Lower lobe of right lung (tissue), 2 donors: ENCODE measurements at regions not wholly inside any gene's neighbourhood (a gene's known extent, or its start where the extent isn't known, plus 50 kb on each side); places are given as distances from the start of the nearest gene placed in this dataset.
"Not testable (repeated sequence)": the region's sequence is repeated elsewhere in the genome, so short reads cannot be mapped to it uniquely, and the experiment has no call there.

ENCODE experiments used
- ATAC-seq, 2 donors: fragments of 200-7000 bp; cut with Tn5 transposase; one replicate each; pipeline ENCODE4 v1.9.1; 2020 to 2022; ENCODE audit warnings: mild to moderate bottlenecking in 2 of 2, moderate library complexity in 2 of 2
- DNase-seq: peaks from one replicate; pipeline ENCODE4 v3.0.0-alpha.2; 2020
- H3K27ac ChIP-seq: fragments of 200-600 bp; one replicate; pipeline ENCODE4 v1.8.0; 2022
- H3K27me3 ChIP-seq: fragments of 200-600 bp; one replicate; pipeline ENCODE4 v1.8.0; 2022; ENCODE audit warnings: low read depth
- H3K36me3 ChIP-seq: fragments of 200-600 bp; one replicate; pipeline ENCODE4 v1.8.0; 2022; ENCODE audit warnings: mild to moderate bottlenecking
- H3K4me1 ChIP-seq: fragments of 200-600 bp; one replicate; pipeline ENCODE4 v1.8.0; 2022
- H3K4me3 ChIP-seq: fragments of 200-600 bp; one replicate; pipeline ENCODE4 v1.8.0; 2022; ENCODE audit warnings: mild to moderate bottlenecking
- H3K9me3 ChIP-seq: fragments of 200-600 bp; one replicate; pipeline ENCODE4 v1.8.0; 2022
- CTCF ChIP-seq: fragments of 200-600 bp; IDR thresholded peaks from one replicate; pipeline ENCODE4 v1.8.0; 2022; ENCODE audit warnings: antibody characterized with exemption, mild to moderate bottlenecking
- intact Hi-C: fragments of 100-400 bp; cut with DNase I; formaldehyde crosslinking; loops from one replicate; pipeline ENCODE4 v1.11.0; 2022
- donor health status: DM: no; HTN: yes; CAD: no; lungs with severe emphysema.

- DNase-seq = no peak
- Histone ChIP-seq H3K4me3 (no peak overlapping the region), H3K27ac (no peak overlapping the region), H3K9me3 (no peaks in the 10 kb centered on the region), H3K36me3 (no peaks in the 10 kb centered on the region), H3K27me3 (no peaks in the 10 kb centered on the region), H3K4me1 (no peaks in the 10 kb centered on the region)
- TF ChIP-seq CTCF = no peak
- intact Hi-C loops = no loop called here
- no peak for ATAC-seq
Measured at GRCh38 chr14:86777963-86778602, 1214.9 kb downstream of the GALC start.

- H3K4me1 ChIP-seq, H3K27ac ChIP-seq, ATAC-seq, H3K9me3 ChIP-seq, DNase-seq, H3K36me3 ChIP-seq, intact Hi-C loops, H3K27me3 ChIP-seq, H3K4me3 ChIP-seq: not testable (repeated sequence)
Measured at GRCh38 chr14:86775896-86776295, 1217.1 kb downstream of the GALC start.

GRCh38 chr14:86774916-86775315, 1218.1 kb downstream of the GALC start:
- ATAC-seq (no peak), DNase-seq (no peak)
- H3K27ac ChIP-seq = no peak overlapping the region
- no peak overlapping the region for H3K4me3 ChIP-seq
- H3K4me1 ChIP-seq = no peaks in the 10 kb centered on the region
- no peaks in the 10 kb centered on the region for H3K9me3 ChIP-seq
- intact Hi-C loops = no loop called here
- no peak for TF ChIP-seq CTCF
- no peaks in the 10 kb centered on the region for H3K36me3 ChIP-seq
- H3K27me3 ChIP-seq = no peaks in the 10 kb centered on the region

- H3K36me3 ChIP-seq = no peaks in the 10 kb centered on the region
- no peaks in the 10 kb centered on the region for H3K4me1 ChIP-seq
- TF ChIP-seq CTCF = no peak
- no peak for ATAC-seq
- no peak overlapping the region for H3K27ac ChIP-seq
- intact Hi-C loops = no loop called here
- no peak overlapping the region for H3K4me3 ChIP-seq
- no peak for DNase-seq
- H3K9me3 ChIP-seq = no peaks in the 10 kb centered on the region
- no peaks in the 10 kb centered on the region for H3K27me3 ChIP-seq
Measured at GRCh38 chr14:86772075-86772474, 1220.9 kb downstream of the GALC start.

GRCh38 chr14:86770186-86770585, 1222.8 kb downstream of the GALC start:
- ATAC-seq (no peak), DNase-seq (no peak)
- H3K36me3 ChIP-seq = no peaks in the 10 kb centered on the region
- no peak overlapping the region for H3K4me3 ChIP-seq
- H3K9me3 ChIP-seq = no peaks in the 10 kb centered on the region
- no peaks in the 10 kb centered on the region for H3K4me1 ChIP-seq
- no peak overlapping the region for H3K27ac ChIP-seq
- intact Hi-C loops = no loop called here
- TF ChIP-seq CTCF = no peak
- no peaks in the 10 kb centered on the region for H3K27me3 ChIP-seq

- Histone ChIP-seq H3K27ac (no peak overlapping the region), H3K27me3 (no peaks in the 10 kb centered on the region), H3K9me3 (no peaks in the 10 kb centered on the region), H3K36me3 (no peaks in the 10 kb centered on the region), H3K4me3 (no peak overlapping the region), H3K4me1 (no peaks in the 10 kb centered on the region)
- ATAC-seq = no peak
- DNase-seq = no peak
- intact Hi-C loops = no loop called here
- TF ChIP-seq CTCF = no peak
Measured at GRCh38 chr14:86766469-86766868, 1226.5 kb downstream of the GALC start.
